Activated T-cell treated with anti-CD3 and anti-CD28 coated beads for 48 hours (primary cell): ENCODE measurements at regions not wholly inside any gene's neighbourhood (a gene's known extent, or its start where the extent isn't known, plus 50 kb on each side); places are given as distances from the start of the nearest gene placed in this dataset.

Experiments used
- DNase-seq: peaks from one replicate; pipeline ENCODE4 v3.0.0-alpha.2; 2020; ENCODE audit warnings: low read depth

DNA sequence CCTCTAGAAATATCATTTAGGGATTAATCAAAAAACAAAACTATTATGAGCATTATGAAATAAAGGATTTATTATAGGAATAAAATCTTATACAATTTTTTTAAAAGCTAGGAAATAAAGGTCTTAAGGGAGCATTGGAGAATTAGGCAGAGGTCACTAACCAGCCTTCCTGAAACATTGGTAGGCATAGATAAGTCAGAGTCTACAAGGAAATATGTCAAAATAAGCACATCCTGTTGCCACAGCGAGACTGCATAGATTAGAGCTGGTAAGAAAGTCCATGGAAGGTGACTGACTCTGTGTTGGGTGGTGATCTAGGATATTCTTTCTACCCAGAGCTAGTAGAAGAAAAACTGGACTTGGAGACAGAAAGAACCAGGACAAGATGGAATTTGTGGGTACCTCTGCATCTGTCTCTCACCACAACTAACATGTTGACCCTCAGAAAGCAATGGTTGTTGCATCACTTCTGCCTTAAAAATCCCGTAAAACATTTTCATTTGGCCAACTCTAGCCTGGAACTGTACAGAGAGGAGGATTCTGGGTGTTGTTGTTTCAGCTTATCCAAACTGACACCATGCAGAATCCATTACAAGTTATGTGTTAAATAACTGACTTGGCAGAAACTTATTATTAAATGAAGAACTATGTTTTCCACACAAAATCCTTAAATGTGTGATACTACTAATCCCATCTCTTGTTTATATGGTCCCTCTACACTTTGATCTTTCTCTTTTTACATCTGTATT lies 77.1 kb downstream of the FBXO5 start:
- no peak for DNase-seq

DNA sequence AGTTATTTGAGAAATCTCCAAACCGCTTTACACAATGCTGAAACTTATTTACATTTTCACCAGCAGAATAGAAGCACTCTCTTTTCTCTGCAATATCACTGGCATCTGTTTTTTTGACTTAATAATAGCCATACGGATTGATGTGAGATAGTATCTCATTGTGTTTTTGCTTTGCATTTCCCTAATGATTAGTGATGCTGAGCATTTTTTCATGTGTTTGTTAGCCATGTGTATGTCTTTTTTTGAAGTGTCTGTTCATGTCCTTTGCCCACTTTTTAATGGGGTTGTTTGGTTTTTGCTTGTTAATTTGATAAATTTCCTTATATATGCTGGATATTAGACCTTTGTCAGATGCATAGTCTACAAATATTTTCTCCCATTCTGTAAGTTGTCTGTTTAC lies 73.6 kb downstream of the FBXO5 start:
- DNase-seq: no peak

DNA sequence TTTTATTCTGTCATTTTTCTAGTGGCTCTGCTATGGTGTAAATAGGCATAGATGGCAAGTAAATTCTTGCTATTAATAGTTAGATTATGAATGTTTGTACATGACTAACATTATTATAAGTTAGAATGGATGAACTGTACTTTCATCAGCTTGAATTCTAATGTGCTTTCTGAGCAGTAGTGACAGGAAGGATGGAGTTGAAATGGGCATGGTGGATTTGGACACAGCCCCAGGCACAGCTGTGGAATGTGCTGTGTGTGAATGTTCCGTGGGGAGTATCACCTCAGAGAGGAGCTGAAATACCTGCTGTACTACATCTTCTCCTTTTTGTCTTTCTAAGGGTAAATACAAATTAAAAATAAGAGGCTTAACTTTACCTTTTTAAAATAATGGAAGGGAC lies 66.8 kb downstream of the FBXO5 start:
- DNase-seq: no peak

DNA sequence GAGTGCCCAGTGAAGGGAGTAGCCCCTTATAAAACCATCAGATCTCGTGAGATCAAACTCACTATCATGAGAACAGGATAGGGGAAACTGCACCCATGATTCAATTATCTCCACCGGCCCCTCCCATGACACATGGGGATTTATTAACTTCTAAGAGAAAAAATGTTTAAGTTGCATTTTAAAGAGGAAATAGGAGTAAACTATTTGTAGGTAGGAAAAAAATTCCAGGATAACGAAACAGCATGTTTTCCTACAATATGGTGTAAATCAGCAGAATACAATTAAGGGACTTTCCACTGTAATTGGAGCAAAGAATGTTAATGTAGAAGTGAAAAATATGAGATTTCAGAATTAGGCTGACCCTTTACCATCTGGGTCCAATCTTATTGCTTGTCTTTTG lies 63.9 kb downstream of the FBXO5 start:
- DNase-seq: no peak

DNA sequence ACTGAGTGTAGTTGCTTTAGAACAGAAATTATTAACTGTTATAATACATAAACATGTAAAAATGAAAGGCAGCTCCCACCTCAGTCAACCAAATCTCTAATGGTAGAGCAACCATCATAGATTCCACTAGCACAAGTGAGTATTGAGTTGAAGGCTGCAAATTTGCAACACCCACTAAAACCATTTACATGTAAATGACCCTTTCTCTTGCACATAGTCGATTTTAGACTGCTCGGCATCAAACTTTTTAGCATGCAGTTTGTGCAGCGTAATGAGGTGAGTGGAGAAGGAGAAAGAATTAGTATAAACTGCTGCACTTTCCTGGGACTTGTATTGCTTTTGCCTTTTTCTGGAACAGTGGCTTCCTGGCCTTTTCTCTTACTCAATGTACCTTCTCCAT lies 62.8 kb downstream of the FBXO5 start:
- no peak for DNase-seq
